H1 (cell line): ENCODE measurements at regions not wholly inside any gene's neighbourhood (a gene's known extent, or its start where the extent isn't known, plus 50 kb on each side); places are given as distances from the start of the nearest gene placed in this dataset.

Source experiments
- CTCF ChIA-PET: fragments of 300-600 bp; sonication (Branson Sonifier 250); formaldehyde crosslinking; loops from one replicate; lab custom pipeline; 2021; ENCODE audit not compliant: partially characterized antibody; lab: Charles Lee
- POLR2A ChIA-PET: fragments of 300-600 bp; sonication (Branson Sonifier 250); formaldehyde crosslinking; loops from one replicate; lab custom pipeline; 2021; ENCODE audit warnings: inconsistent platforms; ENCODE audit not compliant: partially characterized antibody; lab: Charles Lee
- DNase-seq, 2 experiments: peaks; one replicate each; pipeline versions ENCODE4 v3.0.0 to v3.0.0-alpha.2; 2010 to 2022; ENCODE audit warnings: low spot score in 2 of 2, low read depth in 1 of 2, mixed read lengths in 1 of 2
- FAIRE-seq: peaks from 2 replicates; lab custom pipeline; 2011; peaks lifted over from hg19 to GRCh38; lab: Jason Lieb, UNC
- H2AFZ ChIP-seq: 2 replicates; pipeline ENCODE4 v1.8.1; 2012; ENCODE audit warnings: low read length, inconsistent platforms
- H2AK5ac ChIP-seq: 2 replicates; pipeline ENCODE4 v1.6.1; 2013; ENCODE audit warnings: low read depth, low read length
- H2BK120ac ChIP-seq: replicated peaks from 2 replicates; pipeline ENCODE3; 2013; ENCODE audit warnings: low read depth, low read length, inconsistent platforms
- H2BK12ac ChIP-seq: 2 replicates; pipeline ENCODE4 v1.6.1; 2013; ENCODE audit warnings: low read depth, low read length
- H2BK15ac ChIP-seq: 2 replicates; pipeline ENCODE4 v1.6.1; 2013; ENCODE audit warnings: low read length
- H2BK20ac ChIP-seq: 2 replicates; pipeline ENCODE4 v1.6.1; 2013; ENCODE audit warnings: low read length
- H2BK5ac ChIP-seq: 2 replicates; pipeline ENCODE4 v1.6.1; 2013; ENCODE audit warnings: low read depth, low read length
- H3K14ac ChIP-seq: 2 replicates; pipeline ENCODE4 v1.6.1; 2013; ENCODE audit warnings: inconsistent platforms; ENCODE audit not compliant: insufficient read length
- H3K18ac ChIP-seq: 2 replicates; pipeline ENCODE4 v1.6.1; 2013; ENCODE audit warnings: low read length; ENCODE audit errors: extremely low read depth
- H3K23ac ChIP-seq: 2 replicates; pipeline ENCODE4 v1.6.1; 2013; ENCODE audit warnings: inconsistent platforms; ENCODE audit not compliant: insufficient read length
- H3K23me2 ChIP-seq: 2 replicates; pipeline ENCODE4 v1.6.1; 2013; ENCODE audit warnings: low read depth, low read length
- H3K27ac ChIP-seq: 2 replicates; pipeline ENCODE4 v1.6.1; 2011; ENCODE audit warnings: low read depth, low read length, inconsistent platforms
- H3K27me3 ChIP-seq, 4 experiments: replicated peaks in 1 of 4; 1 replicate in 1 of 4; 2 replicates in 3 of 4; pipeline versions ENCODE4 v1.6.1 to v1.8.1; 2011 to 2013; ENCODE audit warnings: low read length in 3 of 4, mild to moderate bottlenecking in 3 of 4, inconsistent platforms in 2 of 4, mixed read lengths in 2 of 4, moderate library complexity in 1 of 4; ENCODE audit not compliant: control insufficient read depth in 3 of 4, insufficient read depth in 3 of 4; ENCODE audit errors: extremely low read depth in 1 of 4
- H3K36me3 ChIP-seq, 4 experiments: 2 replicates each; pipeline versions ENCODE4 v1.6.1 to v1.8.1; 2011 to 2013; ENCODE audit warnings: mild to moderate bottlenecking in 4 of 4, low read length in 3 of 4, moderate library complexity in 2 of 4, control low read depth in 1 of 4, inconsistent platforms in 1 of 4; ENCODE audit not compliant: insufficient read depth in 4 of 4, control insufficient read depth in 2 of 4
- H3K4ac ChIP-seq: replicated peaks from 2 replicates; pipeline ENCODE3; 2013; ENCODE audit warnings: low read length, low read depth, mixed read lengths, inconsistent platforms; ENCODE audit not compliant: insufficient read length
- H3K4me1 ChIP-seq, 4 experiments: replicated peaks in 1 of 4; 1 replicate in 1 of 4; 2 replicates in 3 of 4; pipeline versions ENCODE4 v1.6.1 to v1.8.1; 2011 to 2013; ENCODE audit warnings: low read length in 3 of 4, inconsistent platforms in 2 of 4, mixed read lengths in 1 of 4; ENCODE audit not compliant: insufficient read depth in 4 of 4, control insufficient read depth in 3 of 4
- H3K4me2 ChIP-seq, 2 experiments: 2 replicates each; pipeline versions ENCODE4 v1.6.1 to v1.8.1; 2011 to 2013; ENCODE audit warnings: low read depth in 2 of 2, low read length in 2 of 2, control low read depth in 1 of 2, inconsistent platforms in 1 of 2, mild to moderate bottlenecking in 1 of 2; ENCODE audit not compliant: insufficient read depth in 1 of 2
- H3K4me3 ChIP-seq, 4 experiments: fragments of 200-600, 300-600 bp in 1 of 4; sonication (generic), shearing (Covaris generic), sonication (Bioruptor Twin) in 1 of 4; 2 replicates each; pipeline versions ENCODE4 v1.5.1 to v1.8.1; 2011 to 2016; ENCODE audit warnings: low read length in 4 of 4, low read depth in 3 of 4, control low read depth in 2 of 4, inconsistent platforms in 2 of 4, mild to moderate bottlenecking in 2 of 4, mixed read lengths in 1 of 4, moderate library complexity in 1 of 4; ENCODE audit not compliant: insufficient read depth in 2 of 4; ENCODE audit errors: extremely low read depth in 1 of 4
- H3K56ac ChIP-seq: replicated peaks from 2 replicates; pipeline ENCODE3; 2013; ENCODE audit warnings: low read depth, mild to moderate bottlenecking, mixed read lengths, low read length, inconsistent platforms; ENCODE audit not compliant: insufficient read length
- H3K79me1 ChIP-seq: 2 replicates; pipeline ENCODE4 v1.6.1; 2013; ENCODE audit warnings: low read depth, low read length, control low read depth
- H3K79me2 ChIP-seq, 2 experiments: 2 replicates each; pipeline versions ENCODE4 v1.6.1 to v1.8.1; 2012 to 2013; ENCODE audit warnings: low read length in 2 of 2, mild to moderate bottlenecking in 2 of 2, inconsistent platforms in 1 of 2; ENCODE audit not compliant: insufficient read depth in 2 of 2, control insufficient read depth in 1 of 2
- H3K9ac ChIP-seq, 4 experiments: replicated peaks in 1 of 4; 1 replicate in 1 of 4; 2 replicates in 3 of 4; pipeline versions ENCODE4 v1.6.1 to v1.8.1; 2011 to 2013; ENCODE audit warnings: low read depth in 3 of 4, low read length in 3 of 4, control low read depth in 2 of 4, mild to moderate bottlenecking in 2 of 4, moderate library complexity in 2 of 4, inconsistent platforms in 1 of 4; ENCODE audit errors: extremely low read depth in 1 of 4
- H3K9me3 ChIP-seq, 2 experiments: 2 replicates each; pipeline versions ENCODE4 v1.6.1 to v1.8.1; 2012 to 2013; ENCODE audit warnings: mild to moderate bottlenecking in 2 of 2, moderate library complexity in 2 of 2, control low read depth in 1 of 2, inconsistent platforms in 1 of 2, low read depth in 1 of 2, low read length in 1 of 2, mixed read lengths in 1 of 2; ENCODE audit not compliant: insufficient read depth in 2 of 2
- H4K20me1 ChIP-seq, 2 experiments: replicated peaks in 1 of 2; 2 replicates each; pipeline versions ENCODE3 to v1.8.1; 2011 to 2013; ENCODE audit warnings: inconsistent platforms in 2 of 2, low read length in 2 of 2, mild to moderate bottlenecking in 1 of 2; ENCODE audit not compliant: insufficient read depth in 2 of 2, control insufficient read depth in 1 of 2
- H4K5ac ChIP-seq: 2 replicates; pipeline ENCODE4 v1.6.1; 2013; ENCODE audit warnings: low read length, low read depth, mixed read lengths, inconsistent platforms; ENCODE audit not compliant: insufficient read length
- H4K8ac ChIP-seq: 2 replicates; pipeline ENCODE4 v1.8.0; 2013; ENCODE audit warnings: mild to moderate bottlenecking, moderate library complexity, low read length, inconsistent platforms; ENCODE audit not compliant: insufficient read depth; ENCODE audit errors: extremely low read depth
- H4K91ac ChIP-seq: replicated peaks from 2 replicates; pipeline ENCODE3; 2013; ENCODE audit warnings: low read length, mixed read lengths, inconsistent platforms; ENCODE audit not compliant: insufficient read length
- CTBP2 ChIP-seq: IDR thresholded peaks from 2 replicates; pipeline ENCODE4 v1.7.0; 2011; ENCODE audit warnings: borderline replicate concordance, mild to moderate bottlenecking, moderate library complexity, mixed read lengths, low read length; ENCODE audit not compliant: insufficient read depth, insufficient read length
- EGR1 ChIP-seq: IDR thresholded peaks from 2 replicates; pipeline ENCODE4 v1.6.1; 2011; ENCODE audit warnings: low read depth, low read length, borderline replicate concordance
- HDAC2 ChIP-seq, 2 experiments: fragments of 300-600 bp in 1 of 2; sonication (generic) in 1 of 2; IDR thresholded peaks; 2 replicates each; pipeline ENCODE4 v1.6.1; 2011 to 2012; ENCODE audit warnings: low read depth in 2 of 2, low read length in 2 of 2, mild to moderate bottlenecking in 2 of 2, moderate library complexity in 2 of 2, borderline replicate concordance in 1 of 2, inconsistent platforms in 1 of 2
- KDM4A ChIP-seq: IDR thresholded peaks from one replicate; pipeline ENCODE4 v1.7.1; 2012; ENCODE audit warnings: low read depth, mild to moderate bottlenecking, moderate library complexity, low read length, inconsistent platforms; ENCODE audit not compliant: severe bottlenecking
- NANOG ChIP-seq: IDR thresholded peaks from 2 replicates; pipeline ENCODE4 v1.6.1; 2011; ENCODE audit warnings: low read length, low read depth, mild to moderate bottlenecking, inconsistent platforms; ENCODE audit not compliant: insufficient read depth, poor library complexity, severe bottlenecking
- SIN3A ChIP-seq, 2 experiments: IDR thresholded peaks in 1 of 2; conservative IDR thresholded peaks in 1 of 2; 2 replicates each; pipeline ENCODE4 v1.6.1; 2011 to 2012; ENCODE audit warnings: low read length in 2 of 2, improper control_type of control experiment in 1 of 2, low read depth in 1 of 2, mild to moderate bottlenecking in 1 of 2
- SIRT6 ChIP-seq: IDR thresholded peaks from one replicate; pipeline ENCODE4 v1.7.1; 2012; ENCODE audit warnings: low read length, inconsistent platforms
- SIX5 ChIP-seq: IDR thresholded peaks from 2 replicates; pipeline ENCODE4 v1.6.1; 2011; ENCODE audit warnings: mild to moderate bottlenecking, low read depth, low read length
- TEAD4 ChIP-seq: IDR thresholded peaks from 2 replicates; pipeline ENCODE4 v1.6.1; 2012; ENCODE audit warnings: low read depth, low read length, inconsistent platforms, mixed read lengths
- WGBS, 2 experiments: shearing (Covaris generic) in 1 of 2; methylation state at CpG; one replicate each; pipeline versions ENCODE4 v1.1.6 to v1.1.7; 2013 to 2015; ENCODE audit warnings: low lambda C conversion rate in 2 of 2, mixed read lengths in 2 of 2, inconsistent platforms in 1 of 2, low coverage in 1 of 2, missing lambda C conversion rate in 1 of 2; ENCODE audit not compliant: insufficient replicate concordance in 2 of 2, insufficient coverage in 1 of 2, insufficient read length in 1 of 2; ENCODE audit errors: extremely low coverage in 1 of 2, missing lambda C conversion rate in 1 of 2; 5-methylcytosine and 5-hydroxymethylcytosine counted together

GRCh38 chr1:57963581-57963980 is 539.7 kb upstream of the DAB1 start:
- no peak overlapping the region for H3K14ac ChIP-seq
- POLR2A ChIA-PET, result no interaction called here
- no peaks in the 10 kb centered on the region for H3K9me3 ChIP-seq
- no peak overlapping the region for H2AK5ac ChIP-seq
- H3K9ac ChIP-seq, result no peak overlapping the region
- TF ChIP-seq SIRT6, result no peak
- no peak for TF ChIP-seq TEAD4
- TF ChIP-seq NANOG, result no peak
- no peak for TF ChIP-seq KDM4A
- no peak for TF ChIP-seq SIX5
- TF ChIP-seq CTBP2, result no peak
- TF ChIP-seq SIN3A (conservative IDR thresholded peaks at IDR 0.05 in 1 of 2, IDR thresholded peaks at IDR 0.05 in 1 of 2; ENCODE audit: low read depth in 1 of 2, low read length in 2 of 2), result no peak
- no peak for TF ChIP-seq EGR1
- TF ChIP-seq HDAC2 (IDR thresholded peaks at IDR 0.05; ENCODE audit: borderline replicate concordance in 1 of 2, low read depth in 2 of 2, low read length in 2 of 2), result no peak
- H3K23ac ChIP-seq, result no peak overlapping the region
- 87% methylated on average over 6 of the region's 6 CpGs; no CpG with 5 or more reads in 1 of the 2 experiments for WGBS, 2 experiments
- no peaks in the 10 kb centered on the region for H3K36me3 ChIP-seq
- CTCF ChIA-PET, result interaction anchor here (0.8 to 1.3 kb wide), 3 partner anchors 13 to 83 kb away, joined by 3 read pairs; no protein-coding TSS in a partner anchor
- DNase-seq (no peak), FAIRE-seq (no peak)
- H3K23me2 ChIP-seq, result no peaks in the 10 kb centered on the region
- no peaks in the 10 kb centered on the region for H4K20me1 ChIP-seq
- no peak overlapping the region for H4K91ac ChIP-seq
- H3K4me1 ChIP-seq, result peaks cover 0 to 4% (median 2%) of the 10 kb centered on the region in 4 experiments; a peak in 3 of 7 replicates
- H3K56ac ChIP-seq, result no peak overlapping the region
- no peaks in the 10 kb centered on the region for H3K79me2 ChIP-seq
- H3K27me3 ChIP-seq, result no peaks in the 10 kb centered on the region
- no peak overlapping the region for H2BK120ac ChIP-seq
- no peak overlapping the region; the same call in 1 of the 2 replicates for H4K8ac ChIP-seq
- no peak overlapping the region for H2BK15ac ChIP-seq
- no peak overlapping the region for H2BK5ac ChIP-seq
- no peak overlapping the region for H2BK12ac ChIP-seq
- H3K4me3 ChIP-seq, result no peak overlapping the region
- no peak overlapping the region for H2BK20ac ChIP-seq
- no peak overlapping the region for H3K27ac ChIP-seq
- H3K4me2 ChIP-seq, result no peak overlapping the region
- no peak overlapping the region for H4K5ac ChIP-seq
- H3K79me1 ChIP-seq, result no peaks in the 10 kb centered on the region
- no peak overlapping the region for H3K4ac ChIP-seq
- no peak overlapping the region for H2AFZ ChIP-seq
- H3K18ac ChIP-seq, result no peak overlapping the region
